Neuron (in vitro differentiated cells): ENCODE measurements at regions not wholly inside any gene's neighbourhood (a gene's known extent, or its start where the extent isn't known, plus 50 kb on each side); places are given as distances from the start of the nearest gene placed in this dataset.
"Not testable (repeated sequence)": the region's sequence is repeated elsewhere in the genome, so short reads cannot be mapped to it uniquely, and the experiment has no call there.

Experiments
- H2AFZ ChIP-seq: one replicate; pipeline ENCODE4 v1.6.1; 2013; ENCODE audit warnings: low read depth, mild to moderate bottlenecking, inconsistent platforms, low read length, moderate library complexity
- H3K27me3 ChIP-seq: one replicate; pipeline ENCODE4 v1.6.1; 2013; ENCODE audit warnings: low read length; ENCODE audit not compliant: insufficient read depth
- H3K36me3 ChIP-seq: one replicate; pipeline ENCODE4 v1.6.1; 2013; ENCODE audit warnings: low read length; ENCODE audit not compliant: insufficient read depth
- H3K4me1 ChIP-seq: one replicate; pipeline ENCODE4 v1.6.1; 2013; ENCODE audit warnings: low read length; ENCODE audit not compliant: insufficient read depth
- H3K4me3 ChIP-seq: 2 replicates; pipeline ENCODE4 v1.5.1; 2013; ENCODE audit warnings: mild to moderate bottlenecking, low read length, moderate library complexity
- H3K9me3 ChIP-seq: one replicate; pipeline ENCODE4 v1.6.1; 2013; ENCODE audit warnings: low read length

- no peaks in the 10 kb centered on the region for H3K4me1 ChIP-seq
- H2AFZ ChIP-seq: no peak overlapping the region
- no peaks in the 10 kb centered on the region for H3K36me3 ChIP-seq
- H3K27me3 ChIP-seq: no peaks in the 10 kb centered on the region
- no peak overlapping the region for H3K4me3 ChIP-seq
- no peaks in the 10 kb centered on the region for H3K9me3 ChIP-seq
These were observed 202.7 kb upstream of the SPOPL start for GRCh38 chr2:138298900-138299299.

GRCh38 chr2:138306626-138307025 lies 194.9 kb upstream of the SPOPL start:
- Histone ChIP-seq H3K4me1 (no peaks in the 10 kb centered on the region), H3K4me3 (no peak overlapping the region), H3K27me3 (no peaks in the 10 kb centered on the region), H2AFZ (no peak overlapping the region), H3K36me3 (no peaks in the 10 kb centered on the region), H3K9me3 (no peaks in the 10 kb centered on the region)

- no peaks in the 10 kb centered on the region for H3K9me3 ChIP-seq
- no peaks in the 10 kb centered on the region for H3K4me1 ChIP-seq
- no peaks in the 10 kb centered on the region for H3K36me3 ChIP-seq
- H3K4me3 ChIP-seq: no peak overlapping the region
- H2AFZ ChIP-seq: no peak overlapping the region
- H3K27me3 ChIP-seq: no peaks in the 10 kb centered on the region
These were observed 194.5 kb upstream of the SPOPL start for GRCh38 chr2:138307099-138307498.

- H3K4me1 ChIP-seq: no peaks in the 10 kb centered on the region
- no peaks in the 10 kb centered on the region for H3K9me3 ChIP-seq
- no peak overlapping the region for H3K4me3 ChIP-seq
- H3K36me3 ChIP-seq: no peaks in the 10 kb centered on the region
- H2AFZ ChIP-seq: no peak overlapping the region
- no peaks in the 10 kb centered on the region for H3K27me3 ChIP-seq
These were observed 191.8 kb upstream of the SPOPL start for GRCh38 chr2:138309760-138310159.

- no peaks in the 10 kb centered on the region for H3K36me3 ChIP-seq
- no peak overlapping the region for H2AFZ ChIP-seq
- H3K27me3 ChIP-seq: no peaks in the 10 kb centered on the region
- peaks cover 2% of the 10 kb centered on the region for H3K9me3 ChIP-seq
- no peak overlapping the region for H3K4me3 ChIP-seq
- H3K4me1 ChIP-seq: no peaks in the 10 kb centered on the region
These were observed 189.5 kb upstream of the SPOPL start for GRCh38 chr2:138312061-138312460.

- not testable (repeated sequence) for H3K27me3 ChIP-seq, H3K4me3 ChIP-seq, H2AFZ ChIP-seq, H3K4me1 ChIP-seq, H3K9me3 ChIP-seq, H3K36me3 ChIP-seq
These were observed 186.0 kb upstream of the SPOPL start for GRCh38 chr2:138315619-138316018.

- Histone ChIP-seq H2AFZ (no peak overlapping the region), H3K9me3 (peaks cover 2% of the 10 kb centered on the region), H3K27me3 (no peaks in the 10 kb centered on the region), H3K4me3 (no peak overlapping the region), H3K4me1 (no peaks in the 10 kb centered on the region), H3K36me3 (no peaks in the 10 kb centered on the region)
These were observed 182.0 kb upstream of the SPOPL start for GRCh38 chr2:138319616-138320015.

- Histone ChIP-seq H3K36me3 (no peaks in the 10 kb centered on the region), H3K27me3 (no peaks in the 10 kb centered on the region), H2AFZ (no peak overlapping the region), H3K9me3 (no peaks in the 10 kb centered on the region), H3K4me1 (no peaks in the 10 kb centered on the region), H3K4me3 (no peak overlapping the region)
These were observed 180.1 kb upstream of the SPOPL start for GRCh38 chr2:138321458-138321857.

GRCh38 chr2:138323382-138324067 lies 178.0 kb upstream of the SPOPL start:
- H2AFZ ChIP-seq: no peak overlapping the region
- H3K36me3 ChIP-seq: no peaks in the 10 kb centered on the region
- no peak overlapping the region for H3K4me3 ChIP-seq
- H3K4me1 ChIP-seq: peaks cover under 1% of the 10 kb centered on the region
- no peaks in the 10 kb centered on the region for H3K27me3 ChIP-seq
- H3K9me3 ChIP-seq: no peaks in the 10 kb centered on the region

GRCh38 chr2:138324068-138324771 lies 177.3 kb upstream of the SPOPL start:
- H2AFZ ChIP-seq: no peak overlapping the region
- H3K4me3 ChIP-seq: no peak overlapping the region
- no peaks in the 10 kb centered on the region for H3K27me3 ChIP-seq
- H3K36me3 ChIP-seq: no peaks in the 10 kb centered on the region
- H3K9me3 ChIP-seq: no peaks in the 10 kb centered on the region
- peaks cover 8% of the 10 kb centered on the region for H3K4me1 ChIP-seq

GRCh38 chr2:138327967-138328366 lies 173.6 kb upstream of the SPOPL start:
- Histone ChIP-seq H2AFZ (no peak overlapping the region), H3K27me3 (no peaks in the 10 kb centered on the region), H3K36me3 (no peaks in the 10 kb centered on the region), H3K4me1 (peaks cover 18% of the 10 kb centered on the region), H3K4me3 (no peak overlapping the region), H3K9me3 (no peaks in the 10 kb centered on the region)

GRCh38 chr2:138329162-138329561 lies 172.4 kb upstream of the SPOPL start:
- no peaks in the 10 kb centered on the region for H3K27me3 ChIP-seq
- no peak overlapping the region for H3K4me3 ChIP-seq
- H2AFZ ChIP-seq: no peak overlapping the region
- no peaks in the 10 kb centered on the region for H3K9me3 ChIP-seq
- peaks cover 18% of the 10 kb centered on the region for H3K4me1 ChIP-seq
- no peaks in the 10 kb centered on the region for H3K36me3 ChIP-seq

GRCh38 chr2:138329591-138329990 lies 172.0 kb upstream of the SPOPL start:
- Histone ChIP-seq H3K27me3 (no peaks in the 10 kb centered on the region), H3K4me1 (peaks cover 18% of the 10 kb centered on the region), H2AFZ (no peak overlapping the region), H3K36me3 (no peaks in the 10 kb centered on the region), H3K4me3 (no peak overlapping the region), H3K9me3 (no peaks in the 10 kb centered on the region)

GRCh38 chr2:138333121-138333520 lies 168.4 kb upstream of the SPOPL start:
- H3K4me3 ChIP-seq: no peak overlapping the region
- H2AFZ ChIP-seq: no peak overlapping the region
- H3K4me1 ChIP-seq: peaks cover 18% of the 10 kb centered on the region
- no peaks in the 10 kb centered on the region for H3K36me3 ChIP-seq
- no peaks in the 10 kb centered on the region for H3K9me3 ChIP-seq
- no peaks in the 10 kb centered on the region for H3K27me3 ChIP-seq
